NCI-H2196 (cell line): ENCODE measurements at regions not wholly inside any gene's neighbourhood (a gene's known extent, or its start where the extent isn't known, plus 50 kb on each side); places are given as distances from the start of the nearest gene placed in this dataset.
A peak's percentile ranks its signal among the peaks of the same experiment; 100 is the strongest.

Experiments used
- DNase-seq: peaks from one replicate; lab custom pipeline; 2025; ENCODE audit not compliant: unreplicated experiment; lab: John Stamatoyannopoulos, UW

- no peak for DNase-seq
Measured at GRCh38 chr4:111984169-111984819, 161.0 kb upstream of the FAM241A start.

GRCh38 chr4:111985426-111985825, 159.8 kb upstream of the FAM241A start:
- DNase-seq, result no peak

- no peak for DNase-seq
Measured at GRCh38 chr4:111986095-111986494, 159.2 kb upstream of the FAM241A start.

- no peak for DNase-seq
Measured at GRCh38 chr4:111988514-111988913, 156.7 kb upstream of the FAM241A start.

- no peak for DNase-seq
Measured at GRCh38 chr4:111989817-111990216, 155.4 kb upstream of the FAM241A start.

GRCh38 chr4:111991163-111991562, 154.1 kb upstream of the FAM241A start:
- no peak for DNase-seq

- DNase-seq, result no peak
Measured at GRCh38 chr4:111991797-111992196, 153.5 kb upstream of the FAM241A start.

GRCh38 chr4:111992351-111993168, 152.7 kb upstream of the FAM241A start:
- DNase-seq, result no peak

GRCh38 chr4:111994392-111994791, 150.9 kb upstream of the FAM241A start:
- DNase-seq, result no peak

GRCh38 chr4:111997785-111998184, 147.5 kb upstream of the FAM241A start:
- DNase-seq, result no peak

GRCh38 chr4:111999801-112000200, 145.5 kb upstream of the FAM241A start:
- no peak for DNase-seq

GRCh38 chr4:112001041-112001440, 144.2 kb upstream of the FAM241A start:
- no peak for DNase-seq

GRCh38 chr4:112002248-112002661, 143.0 kb upstream of the FAM241A start:
- no peak for DNase-seq

GRCh38 chr4:112003231-112003907, 141.9 kb upstream of the FAM241A start:
- no peak for DNase-seq

GRCh38 chr4:112005027-112005426, 140.2 kb upstream of the FAM241A start:
- DNase-seq, result no peak

- no peak for DNase-seq
Measured at GRCh38 chr4:112007391-112007790, 137.9 kb upstream of the FAM241A start.

GRCh38 chr4:112015960-112016359, 129.3 kb upstream of the FAM241A start:
- DNase-seq, result no peak

- DNase-seq, result no peak
Measured at GRCh38 chr4:112023402-112023950, 121.8 kb upstream of the FAM241A start.

- DNase-seq, result no peak
Measured at GRCh38 chr4:112026058-112026457, 119.2 kb upstream of the FAM241A start.

- DNase-seq, result no peak
Measured at GRCh38 chr4:112029771-112030171, 115.5 kb upstream of the FAM241A start.

- peak; percentile 28 for DNase-seq
Measured at GRCh38 chr4:112031712-112032328, 113.4 kb upstream of the FAM241A start.
